Left lobe of liver (tissue), 2 donors: ENCODE measurements at regions not wholly inside any gene's neighbourhood (a gene's known extent, or its start where the extent isn't known, plus 50 kb on each side); places are given as distances from the start of the nearest gene placed in this dataset.

Experiments
- ATAC-seq: fragments of 200-7000 bp; cut with Tn5 transposase; one replicate; pipeline ENCODE4 v1.9.1; 2020; ENCODE audit warnings: mild to moderate bottlenecking, moderate library complexity
- DNase-seq: peaks from one replicate; pipeline ENCODE4 v3.0.0-alpha.2; 2020; ENCODE audit warnings: low spot score
- donor health status: DM: no; HTN: no; CAD: no; lungs with moderate emphysema.
- donor health status: DM: no; HTN: yes; CAD: no.

DNA sequence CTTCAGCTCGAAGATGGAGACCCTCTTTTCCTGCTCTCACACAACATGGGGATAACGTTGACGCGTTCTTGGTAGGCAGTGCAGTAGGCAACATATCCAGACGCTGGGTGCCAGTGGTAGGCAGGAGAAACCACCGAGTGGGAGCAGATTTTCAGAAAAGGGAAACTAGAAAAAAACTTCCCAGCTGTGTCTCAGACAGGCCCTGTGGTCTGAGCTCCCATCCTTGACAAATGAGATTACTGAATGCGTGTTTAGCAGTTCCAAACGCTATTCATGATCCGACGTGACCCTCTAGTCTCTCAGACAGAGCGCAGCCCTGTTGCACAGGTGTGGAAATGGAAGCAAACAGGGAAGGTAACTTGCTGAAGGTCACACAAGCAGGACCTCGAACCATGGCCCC is 83.9 kb upstream of the DUSP22 start:
- no peak for ATAC-seq
- DNase-seq: no peak

DNA sequence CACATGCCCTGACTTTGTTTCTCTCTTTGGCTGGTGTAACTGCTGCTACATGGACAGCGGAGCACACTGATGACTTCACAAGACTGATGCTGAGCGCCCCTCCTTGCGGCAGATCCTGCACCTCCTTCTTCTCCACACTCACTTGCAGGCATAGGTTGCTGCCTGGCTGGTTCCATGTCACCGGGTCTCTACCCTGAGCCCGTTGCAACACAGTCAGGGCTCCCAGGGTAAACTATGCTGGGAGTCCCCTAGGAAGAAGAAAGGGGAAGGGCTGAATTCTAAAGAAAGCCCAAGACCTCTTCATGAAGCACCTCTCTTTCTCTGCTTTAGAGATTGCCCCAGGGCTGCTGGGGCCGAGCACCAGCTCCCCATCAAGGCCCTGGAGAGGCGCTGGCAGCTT is 83.3 kb upstream of the DUSP22 start:
- DNase-seq (no peak), ATAC-seq (no peak)

DNA sequence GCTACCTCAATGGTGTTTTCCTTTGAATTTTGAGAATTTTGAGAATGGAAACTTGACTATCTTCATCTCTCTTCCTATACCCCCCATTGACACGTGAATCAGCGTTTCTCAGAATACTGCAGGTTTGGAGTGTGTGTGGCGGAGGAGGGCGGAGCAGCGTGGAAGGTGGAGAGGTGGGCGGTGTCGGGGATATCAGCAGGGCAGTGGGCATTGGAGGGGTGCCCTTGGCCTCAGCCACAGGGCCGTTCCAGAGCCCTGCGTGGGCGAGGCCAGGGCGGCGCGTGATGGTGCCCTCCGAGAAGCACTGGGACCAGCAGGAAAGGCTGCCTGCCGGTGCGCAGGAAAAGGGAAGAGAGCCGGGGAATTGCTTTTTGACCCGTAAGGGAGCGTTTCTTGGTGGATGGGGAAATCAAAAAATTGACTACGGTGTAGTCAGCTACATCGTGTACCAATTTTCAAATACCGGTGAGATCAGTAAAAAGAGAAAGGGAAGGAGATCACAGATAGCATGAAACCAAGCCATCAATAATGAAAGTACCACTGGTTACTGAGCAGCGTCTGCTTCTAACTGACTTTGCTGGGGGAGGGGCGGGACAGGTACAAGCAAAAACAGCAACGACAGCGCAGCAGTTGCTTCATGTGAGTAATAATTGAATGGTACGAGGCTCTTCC is 82.7 kb upstream of the DUSP22 start:
- no peak for DNase-seq
- no peak for ATAC-seq

DNA sequence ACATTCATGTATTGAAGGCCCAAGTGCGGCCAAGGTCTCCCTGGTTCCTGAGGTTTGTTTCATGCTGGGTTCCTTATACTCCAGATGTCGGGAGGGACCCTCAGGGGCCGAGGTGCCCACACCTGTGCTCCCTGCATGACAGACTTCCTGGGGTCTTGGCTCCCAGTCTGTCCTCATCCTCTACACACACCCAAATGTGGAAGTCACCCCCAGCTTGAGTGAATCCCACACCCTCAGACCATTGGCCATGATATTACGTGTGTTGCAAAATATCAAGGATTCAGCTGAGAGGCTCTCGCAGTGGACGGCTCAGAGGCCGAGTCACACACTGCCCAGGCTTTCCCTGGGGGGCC is 82.2 kb upstream of the DUSP22 start:
- ATAC-seq (no peak), DNase-seq (no peak)

DNA sequence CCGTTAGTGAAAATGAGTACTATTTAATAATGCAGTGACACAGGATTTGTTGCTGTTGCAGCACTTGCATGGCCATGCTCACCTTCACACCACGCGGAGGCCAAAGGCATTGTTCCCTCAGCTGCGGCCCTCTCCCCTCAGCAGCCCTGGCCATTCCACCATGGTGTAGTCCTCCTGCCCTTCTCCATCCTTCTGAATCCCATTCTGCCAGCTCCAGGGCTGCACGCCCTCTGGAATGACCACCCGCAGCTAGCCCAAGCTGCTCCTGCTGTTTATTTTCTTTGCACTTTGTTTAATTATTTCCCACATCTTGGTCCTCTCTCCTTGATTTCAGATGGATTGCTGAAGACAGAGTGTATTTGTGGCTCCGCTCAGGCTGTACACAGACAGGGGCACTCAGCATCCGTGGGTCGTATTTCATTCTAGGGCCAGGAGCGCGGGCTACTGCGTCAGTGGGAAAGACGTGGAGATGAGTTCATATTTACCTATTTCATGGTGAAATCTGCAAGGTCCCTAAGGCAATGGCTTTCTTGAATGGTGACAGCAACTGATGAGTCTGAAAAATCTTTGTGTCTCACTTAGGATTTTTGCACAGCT is 81.4 kb upstream of the DUSP22 start:
- ATAC-seq: no peak
- no peak for DNase-seq

DNA sequence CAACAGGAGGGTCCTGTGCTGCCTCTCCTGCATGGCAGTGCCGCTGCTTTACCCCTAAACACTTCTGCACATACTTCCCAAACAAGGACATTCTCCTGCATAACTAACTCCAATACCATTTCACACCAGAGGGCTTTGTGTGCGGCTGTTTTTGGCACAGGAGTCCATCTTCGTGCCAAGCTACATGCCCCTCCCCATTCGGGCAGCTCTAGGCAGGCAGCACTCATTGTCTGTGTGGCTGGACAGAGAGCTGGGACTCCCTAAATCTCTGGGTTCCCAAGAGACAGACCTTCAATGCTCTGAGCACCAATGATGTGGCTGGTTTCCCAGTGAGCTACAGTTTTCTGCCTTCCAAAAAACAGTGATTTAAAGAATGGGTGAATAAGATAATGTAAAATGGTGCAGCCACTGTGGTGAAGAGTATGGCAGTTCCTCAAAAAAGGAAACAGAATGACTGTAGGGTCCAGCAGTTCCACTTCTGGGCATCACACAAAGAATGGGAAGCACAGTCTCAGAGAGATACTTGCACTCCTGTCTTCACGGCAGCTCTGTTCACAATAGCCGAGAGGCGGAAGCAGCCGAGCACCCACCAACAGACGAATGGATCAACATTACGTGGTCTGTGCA is 80.3 kb upstream of the DUSP22 start:
- ATAC-seq: no peak
- DNase-seq: no peak

DNA sequence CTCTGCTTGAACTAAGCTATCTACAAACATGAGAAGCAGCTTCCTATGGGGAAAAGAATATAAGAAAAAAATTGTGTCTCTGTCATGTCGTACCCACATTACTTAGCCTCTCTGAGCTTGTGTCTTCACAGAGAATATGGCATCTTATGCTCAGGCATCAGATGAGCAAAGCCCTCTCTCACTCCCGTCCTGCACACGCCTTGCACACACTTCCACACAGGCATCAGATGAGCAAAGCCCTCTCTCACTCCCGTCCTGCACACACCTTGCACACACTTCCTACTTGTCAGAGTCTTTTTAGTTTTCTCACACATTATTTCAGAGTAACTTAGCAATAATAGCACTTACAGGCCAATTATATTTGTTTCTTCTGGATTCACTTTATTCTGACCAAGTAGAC is 79.0 kb upstream of the DUSP22 start:
- DNase-seq: no peak
- no peak for ATAC-seq

DNA sequence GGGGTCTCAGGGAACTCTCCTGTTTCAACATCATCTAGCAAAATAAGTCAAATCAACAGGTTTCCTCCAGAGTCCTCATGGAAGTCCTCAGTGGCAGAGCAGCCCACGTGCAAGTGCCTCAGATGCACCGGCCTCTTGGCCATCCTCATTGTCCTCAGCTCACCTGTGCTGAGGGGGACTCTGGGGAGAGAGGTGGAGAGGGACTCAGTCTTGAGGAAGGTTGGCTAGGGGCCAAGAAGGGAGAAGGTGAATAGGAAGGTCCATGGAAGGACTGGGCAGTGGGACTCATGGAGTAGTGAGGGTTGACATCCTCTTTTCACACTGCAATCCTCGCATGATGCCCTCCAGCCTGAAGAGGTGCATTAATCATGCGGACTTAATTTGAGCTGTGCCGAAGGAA is 77.9 kb upstream of the DUSP22 start:
- DNase-seq: no peak
- ATAC-seq: no peak

DNA sequence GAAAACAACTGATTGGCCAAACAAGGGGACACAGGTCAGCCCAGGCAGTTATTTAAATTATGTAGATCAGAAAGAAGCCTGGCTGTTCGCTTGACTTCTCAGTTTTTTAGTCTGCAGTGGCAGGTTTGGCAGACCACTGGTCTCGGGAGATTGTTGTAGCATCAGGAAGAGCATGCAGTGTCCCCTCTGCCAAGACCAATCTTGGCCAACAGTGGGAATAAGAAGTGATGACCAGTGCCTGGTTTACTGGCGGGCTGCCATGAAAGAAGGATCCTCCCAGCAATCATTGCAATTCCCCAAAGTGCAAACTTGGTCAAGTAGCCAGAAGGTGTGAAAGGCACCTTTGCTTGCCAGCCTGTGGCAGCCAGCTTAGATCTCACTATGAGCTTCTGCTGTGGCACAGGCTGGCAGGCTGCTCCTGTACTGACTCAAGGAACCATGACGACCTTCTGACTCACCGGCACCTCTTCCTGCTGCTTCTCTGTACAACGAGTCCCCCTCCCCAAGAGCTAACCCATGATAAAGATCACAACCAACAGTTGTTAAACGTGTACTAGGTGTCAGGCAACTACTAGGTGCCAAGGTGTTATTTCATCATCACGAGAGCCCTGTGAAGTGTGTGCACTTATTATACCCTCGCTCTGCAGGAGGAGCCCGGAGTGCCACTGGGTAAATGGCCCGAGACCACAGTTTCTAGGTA is 76.8 kb upstream of the DUSP22 start:
- ATAC-seq (no peak), DNase-seq (no peak)

DNA sequence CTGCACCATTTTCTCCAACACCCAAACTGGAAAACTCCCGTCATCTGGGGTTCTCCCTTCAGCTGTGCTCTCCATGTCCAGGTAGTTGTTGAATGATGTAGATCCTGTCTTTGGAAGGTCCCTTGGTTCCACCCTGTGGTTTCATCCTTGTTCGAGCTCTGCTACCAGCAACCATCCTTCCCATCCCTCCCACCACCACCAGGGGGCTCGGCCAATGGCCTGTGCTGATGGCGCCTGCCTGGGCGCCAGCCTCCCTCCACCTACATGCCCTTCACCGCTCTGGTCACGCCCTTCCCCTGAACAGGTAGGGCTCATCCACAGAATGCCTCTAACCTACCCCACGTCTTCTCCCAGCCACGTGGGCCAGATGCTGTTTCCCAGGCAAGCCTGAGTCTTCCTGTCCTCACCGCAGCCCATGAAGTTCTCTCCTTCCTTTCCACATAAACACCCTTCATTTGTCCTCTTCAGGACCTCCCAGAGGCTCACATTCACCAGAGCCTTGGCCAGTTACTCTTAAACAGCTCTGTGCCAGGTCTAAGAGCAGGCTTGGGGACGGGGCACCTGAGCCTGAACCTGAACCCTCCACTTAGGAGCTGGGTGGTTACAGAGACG is 75.1 kb upstream of the DUSP22 start:
- ATAC-seq (peak; percentile 33), DNase-seq (no peak)

DNA sequence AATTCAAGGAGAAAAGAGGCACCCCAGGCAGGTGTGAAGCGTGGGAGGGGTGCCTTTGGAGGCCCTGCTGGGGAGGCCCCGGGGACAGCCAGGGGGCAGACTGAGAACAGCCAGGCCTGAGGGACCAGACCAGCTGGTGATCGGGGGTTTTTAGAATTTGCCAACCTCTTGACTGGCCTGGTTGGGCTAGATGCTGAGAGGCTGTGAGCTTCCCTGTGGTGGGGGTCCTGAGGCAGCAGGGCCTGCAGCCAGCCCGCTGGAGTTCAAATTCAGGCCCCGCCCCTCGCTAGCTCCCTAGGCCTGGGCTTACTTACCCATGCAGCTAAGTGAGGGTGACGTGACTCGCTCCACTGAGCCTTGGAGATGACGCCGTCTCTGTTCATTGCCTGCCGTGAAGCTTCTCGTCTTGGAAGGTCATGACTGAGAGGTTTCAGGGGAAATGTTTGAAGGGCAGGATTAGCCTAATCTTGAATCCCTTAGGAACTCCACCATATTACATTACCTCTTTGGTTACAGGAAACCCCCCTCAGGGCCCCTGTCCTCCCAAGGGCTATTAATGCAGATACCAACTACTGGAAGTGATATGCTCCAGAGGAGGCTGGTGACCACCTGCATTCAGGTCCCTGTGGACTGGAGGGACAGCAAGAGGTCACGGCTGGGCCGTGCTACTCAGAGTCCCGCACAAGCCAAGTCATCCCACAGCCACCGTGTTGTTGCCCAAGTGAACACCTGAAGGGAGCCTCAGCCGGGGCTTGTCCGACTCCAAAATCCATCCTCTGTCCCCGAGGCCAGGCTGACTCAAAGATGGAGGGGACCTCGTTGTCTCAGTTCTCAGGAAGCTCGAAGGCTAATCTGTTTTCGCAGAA is 73.9 kb upstream of the DUSP22 start:
- no peak for ATAC-seq
- DNase-seq: no peak

DNA sequence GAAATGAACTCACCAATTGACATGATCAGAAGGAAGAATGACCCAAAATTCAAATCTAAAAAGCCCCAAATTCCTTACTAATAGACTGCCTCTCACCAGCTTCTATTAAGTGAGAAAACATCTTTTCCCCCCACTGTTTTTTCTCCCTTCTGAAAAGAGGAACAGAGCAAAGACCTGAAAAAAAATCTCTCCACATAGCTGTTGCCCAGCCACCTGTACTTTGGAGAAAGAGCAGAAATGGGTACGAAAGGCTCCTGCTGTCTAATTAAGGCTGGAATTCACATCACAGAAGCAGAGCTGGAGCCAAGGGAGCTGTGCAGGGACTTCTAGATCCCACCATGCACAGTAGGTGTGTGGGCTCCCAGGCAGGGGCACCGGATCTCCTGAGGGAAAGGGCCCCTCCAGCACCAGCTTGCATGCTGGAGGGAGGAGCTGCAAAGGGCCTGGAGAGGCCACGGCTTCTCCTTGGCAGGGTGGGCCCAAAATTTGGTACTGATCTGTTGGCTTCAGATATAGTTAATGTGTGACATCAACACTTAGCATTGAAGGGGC is 73.2 kb upstream of the DUSP22 start:
- DNase-seq: no peak
- ATAC-seq: no peak

DNA sequence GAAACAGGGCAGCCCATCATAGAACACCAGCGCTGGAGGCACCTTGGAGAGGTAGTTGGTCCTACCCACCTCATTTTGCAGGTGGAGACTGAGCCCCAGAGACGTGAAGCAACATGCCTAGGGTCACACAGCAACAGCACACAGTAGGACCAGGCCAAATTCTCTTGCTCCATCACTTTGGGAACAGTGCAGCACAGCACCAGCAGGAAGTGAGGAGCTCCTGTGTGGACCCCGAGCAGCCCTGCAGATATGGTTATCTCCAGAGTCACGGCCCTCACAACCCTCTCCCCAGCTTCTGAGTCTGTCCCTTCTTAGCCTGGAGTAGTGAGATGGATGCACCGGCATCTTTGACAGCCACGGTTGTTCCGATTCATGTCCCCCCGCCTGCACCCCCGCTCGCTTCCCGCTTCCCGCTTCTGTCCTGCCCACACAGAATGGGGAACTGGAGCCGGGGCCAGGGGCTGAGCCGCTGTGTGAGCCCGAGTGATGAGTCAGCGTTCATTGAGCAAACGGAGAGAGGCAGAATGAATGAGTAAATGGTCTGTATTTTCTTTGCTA is 72.6 kb upstream of the DUSP22 start:
- DNase-seq (no peak), ATAC-seq (peak; percentile 66)

DNA sequence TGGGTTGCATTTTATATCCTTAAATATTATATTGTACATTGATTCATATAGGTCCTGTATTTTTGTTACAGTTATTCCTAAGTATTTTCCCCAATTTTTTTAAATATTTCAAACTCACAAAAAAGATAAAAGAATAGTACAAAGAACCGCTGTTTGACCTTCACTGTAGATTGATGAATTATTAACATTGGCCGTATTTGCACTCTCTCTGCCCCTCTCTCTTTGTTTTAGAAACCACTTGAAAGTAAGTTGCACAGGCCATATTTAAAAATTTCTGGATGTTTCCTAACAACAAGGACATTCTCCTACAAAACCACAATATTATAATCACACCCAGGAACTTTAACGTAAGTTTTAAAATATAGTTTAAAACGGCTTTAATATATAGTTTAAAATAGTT is 72.0 kb upstream of the DUSP22 start:
- no peak for ATAC-seq
- no peak for DNase-seq

DNA sequence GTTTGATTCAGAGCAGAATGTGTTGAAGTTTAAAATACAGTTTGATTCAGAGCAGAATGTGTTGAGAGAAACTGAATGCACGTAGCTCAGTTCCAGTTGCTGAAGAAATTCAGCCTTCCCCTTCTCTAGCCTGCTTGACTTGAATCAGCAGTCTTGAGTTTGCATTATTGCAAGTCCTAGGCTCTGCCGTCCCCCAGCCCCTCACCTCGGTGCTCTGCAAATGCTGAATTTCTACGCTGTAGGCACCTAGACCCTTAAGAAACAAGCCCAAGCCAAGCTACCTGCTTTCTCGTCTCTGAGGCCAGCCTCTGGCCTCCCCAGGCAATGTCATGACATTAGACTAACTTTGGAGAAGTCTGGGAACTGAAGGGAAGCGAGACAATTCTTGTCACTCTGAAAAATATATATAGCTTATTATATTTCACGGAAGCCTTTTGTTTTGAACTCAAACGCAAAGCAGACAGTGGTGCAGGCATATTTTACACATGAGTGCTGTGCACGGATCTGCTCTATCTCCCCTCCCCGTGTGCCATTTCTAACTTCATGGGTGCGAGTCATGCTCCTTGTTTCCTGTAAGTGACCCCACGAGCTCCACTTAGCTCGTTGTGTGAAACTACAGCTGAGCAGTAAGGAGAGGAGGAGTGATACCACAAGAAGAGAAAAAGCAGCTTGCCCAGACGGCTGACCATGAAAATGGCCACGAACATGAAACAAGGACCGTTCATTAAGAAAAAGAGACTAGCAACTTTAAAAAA is 71.4 kb upstream of the DUSP22 start:
- ATAC-seq (no peak), DNase-seq (no peak)

DNA sequence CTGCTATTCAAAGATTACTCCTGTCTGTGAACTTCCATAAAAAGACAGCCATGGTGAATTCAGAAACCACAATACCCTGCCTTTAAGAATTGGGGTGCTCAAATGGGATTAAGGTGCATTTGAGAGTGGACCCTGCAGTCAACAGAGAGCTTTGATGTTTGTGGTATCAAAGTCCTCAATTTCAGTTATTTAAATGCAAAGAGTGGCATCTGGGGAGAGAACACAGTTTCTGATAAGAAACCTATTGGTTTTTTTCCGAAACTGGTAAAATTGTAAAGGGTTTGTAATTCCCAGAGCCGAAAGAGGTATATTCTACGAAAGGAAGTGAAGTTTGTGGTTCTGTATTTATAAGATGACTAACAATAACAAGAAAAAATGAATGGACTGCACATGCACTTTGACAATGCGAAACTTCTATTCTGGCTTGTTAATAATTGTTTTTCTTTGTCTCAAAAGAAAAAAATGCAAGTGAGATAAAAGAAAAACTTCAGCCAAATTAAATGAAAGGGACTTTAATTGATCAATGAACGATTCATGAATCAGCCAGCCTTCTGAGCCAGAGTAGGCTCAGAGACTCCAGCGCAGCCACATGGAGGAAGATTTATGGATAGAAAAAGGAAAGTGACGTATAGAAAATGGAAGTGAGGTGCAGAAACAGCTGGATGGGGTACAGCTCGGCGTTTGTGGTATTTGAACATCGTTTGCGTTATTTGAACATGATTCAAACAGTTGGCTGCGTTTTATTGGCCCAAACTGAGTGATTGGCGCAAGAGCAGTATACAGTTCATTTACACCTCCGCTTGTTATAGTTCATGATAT is 70.5 kb upstream of the DUSP22 start:
- no peak for ATAC-seq
- DNase-seq: no peak

DNA sequence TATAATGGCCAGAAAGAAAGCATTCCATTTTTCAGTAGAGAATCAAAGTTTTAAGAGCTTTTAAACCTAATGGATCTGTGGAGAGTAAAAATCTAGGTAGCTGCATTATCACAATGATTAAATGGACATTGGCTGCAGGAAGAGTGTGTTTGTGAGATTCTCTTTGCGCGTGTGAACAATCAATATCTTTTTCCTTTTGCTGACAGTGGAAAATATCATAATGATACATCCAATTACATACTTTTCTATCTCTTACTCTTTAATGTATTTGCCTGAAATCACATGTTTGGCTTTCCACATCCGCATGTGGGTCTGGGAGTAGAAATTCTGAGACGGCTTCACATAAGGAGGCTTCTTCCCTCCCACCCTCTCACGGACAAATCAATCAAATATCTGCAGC is 69.8 kb upstream of the DUSP22 start:
- ATAC-seq (no peak), DNase-seq (no peak)

DNA sequence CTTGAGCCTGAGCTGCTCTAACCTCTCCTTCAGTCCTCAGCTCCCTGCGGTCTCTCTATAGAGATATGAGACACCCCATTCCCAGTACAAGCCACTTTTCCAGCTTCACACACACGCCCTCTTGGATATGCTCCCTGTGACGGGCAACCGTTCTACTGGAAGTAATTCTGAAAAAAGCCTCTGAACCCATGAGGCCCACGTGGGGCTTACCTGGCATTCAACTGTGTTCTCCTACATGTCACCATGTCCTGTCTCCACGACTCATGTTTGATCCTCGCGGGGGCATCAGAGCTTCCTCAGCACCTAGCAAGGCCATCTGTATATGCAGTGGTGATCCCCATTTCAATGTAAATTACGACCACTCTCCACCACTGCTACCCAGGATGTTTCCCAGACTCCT is 69.2 kb upstream of the DUSP22 start:
- ATAC-seq: no peak
- no peak for DNase-seq

DNA sequence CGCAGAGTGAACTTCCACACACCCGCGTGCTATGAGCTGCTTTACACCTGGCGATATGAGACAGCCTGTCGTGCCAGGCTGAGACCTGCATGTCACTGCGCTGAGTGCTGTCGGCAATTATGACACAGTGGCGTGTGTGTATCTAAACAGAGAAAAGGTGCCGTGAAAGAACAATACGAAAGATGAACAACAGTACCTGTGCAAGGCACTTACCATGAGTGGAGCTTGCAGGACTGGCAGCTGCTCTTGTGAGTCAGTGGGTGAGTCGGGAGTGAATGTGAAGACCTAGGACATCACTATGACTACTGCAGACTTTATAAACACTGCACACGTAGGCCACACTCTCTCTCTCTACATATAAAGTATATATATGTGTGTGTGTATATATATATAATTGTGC is 68.5 kb upstream of the DUSP22 start:
- no peak for ATAC-seq
- no peak for DNase-seq
